ENCODE measurements at regions not wholly inside any gene's neighbourhood (a gene's known extent, or its start where the extent isn't known, plus 50 kb on each side); places are given as distances from the start of the nearest gene placed in this dataset.
"Not testable (repeated sequence)": the region's sequence is repeated elsewhere in the genome, so short reads cannot be mapped to it uniquely, and the experiment has no call there.

DNA sequence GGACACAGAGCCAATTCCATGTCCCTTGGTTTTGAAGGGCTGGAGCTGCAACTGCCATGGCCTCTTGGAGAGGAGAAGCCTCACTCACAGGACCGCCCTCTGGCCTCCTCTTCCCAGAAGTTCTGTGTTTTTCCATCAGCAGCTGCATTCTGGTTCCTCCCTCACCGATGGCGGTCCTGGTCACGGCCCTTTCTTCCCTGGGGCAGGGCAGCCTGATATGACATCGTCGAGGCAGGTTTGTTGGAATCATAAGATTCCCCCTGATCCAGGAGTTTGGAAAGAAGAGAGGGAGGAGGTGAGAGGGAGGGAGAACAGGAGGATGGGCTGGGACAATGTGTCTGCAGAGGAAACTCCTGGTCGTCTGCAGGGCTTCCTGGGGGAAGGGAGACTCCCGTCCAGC lies 82.7 kb upstream of the PDZD8 start:
- no peak for DNase-seq

DNA sequence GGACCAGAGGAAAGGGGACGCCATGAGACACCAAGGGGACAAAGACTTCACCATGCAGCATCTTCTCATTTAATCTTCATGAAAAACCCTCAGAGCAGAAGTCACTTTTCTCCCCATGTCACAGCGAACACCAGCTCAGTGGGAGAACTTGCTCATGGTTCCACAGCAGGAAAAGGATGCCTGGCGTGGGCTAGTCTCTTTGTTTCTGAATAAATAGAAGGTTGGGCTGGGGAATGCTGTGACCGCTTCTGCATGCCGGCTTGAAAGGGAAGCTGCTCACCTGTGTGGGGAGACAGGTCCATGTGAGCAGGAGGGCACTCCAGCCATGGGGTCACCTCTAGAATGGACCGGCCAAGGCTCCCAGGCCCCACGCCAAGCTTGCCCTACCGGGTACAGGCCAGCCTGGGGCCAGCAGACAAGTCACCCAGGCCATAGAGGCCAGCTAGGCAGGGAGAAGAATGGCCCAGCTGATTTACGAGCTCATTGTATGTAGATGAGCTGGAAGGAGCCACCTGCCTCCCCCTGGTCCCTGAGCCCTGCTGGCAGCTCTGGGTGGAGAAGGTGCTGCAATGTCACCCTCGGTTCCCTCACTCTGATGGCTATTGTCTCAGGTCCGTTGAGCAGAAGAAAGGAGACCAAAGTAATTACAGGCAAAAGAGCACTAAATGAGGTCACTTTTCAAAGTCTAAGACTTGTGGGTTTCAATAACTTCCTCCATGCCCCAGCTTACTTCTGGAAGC lies 82.0 kb upstream of the PDZD8 start:
- DNase-seq, result no peak

DNA sequence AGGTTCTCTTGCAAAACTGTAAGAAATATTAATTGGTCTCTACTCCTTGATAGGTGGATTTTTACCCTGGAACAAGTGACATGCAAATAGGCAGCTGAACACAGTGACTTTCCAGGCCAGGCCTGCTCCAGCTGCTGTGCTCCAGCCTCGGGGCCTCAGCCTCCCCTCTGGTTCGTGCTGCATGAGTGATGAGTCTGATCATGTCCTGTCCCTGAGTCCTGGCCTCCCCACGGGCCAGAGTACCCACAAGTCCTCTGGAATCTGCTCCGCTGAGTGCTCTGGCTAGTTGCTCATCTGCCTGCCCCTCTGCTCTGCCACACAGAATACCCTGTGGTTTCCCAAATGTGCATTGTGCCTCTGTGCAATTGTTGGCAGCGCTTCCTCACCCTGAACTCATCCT lies 80.1 kb upstream of the PDZD8 start:
- no peak for DNase-seq

GRCh38 chr10:117454502-117454901 lies 79.3 kb upstream of the PDZD8 start:
- DNase-seq, result no peak

- not testable (repeated sequence) for DNase-seq
Observed at GRCh38 chr10:117453484-117453883, 78.2 kb upstream of the PDZD8 start.

DNA sequence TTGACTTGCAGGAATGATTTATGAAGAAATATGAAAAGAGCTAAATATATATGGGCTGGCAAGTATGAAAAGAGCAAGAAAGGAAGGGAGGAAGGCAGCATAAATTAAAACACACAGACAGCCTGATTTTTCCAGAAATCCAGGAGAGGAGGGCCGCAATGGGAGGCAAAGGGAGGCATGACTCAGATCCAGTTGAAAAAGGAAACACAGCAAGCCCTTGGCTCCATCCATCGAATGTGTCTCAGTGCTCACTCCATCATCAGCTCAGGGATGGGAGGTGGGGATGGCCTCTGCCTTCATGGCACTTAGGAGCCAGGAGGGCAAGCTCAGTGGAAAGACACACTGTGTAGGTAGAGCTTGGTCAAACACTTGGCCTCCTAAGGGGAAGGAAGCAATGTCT lies 75.7 kb upstream of the PDZD8 start:
- DNase-seq, result no peak

- DNase-seq, result no peak
Observed at GRCh38 chr10:117449636-117450035, 74.4 kb upstream of the PDZD8 start.

- DNase-seq, result no peak
Observed at GRCh38 chr10:117448802-117449201, 73.6 kb upstream of the PDZD8 start.

DNA sequence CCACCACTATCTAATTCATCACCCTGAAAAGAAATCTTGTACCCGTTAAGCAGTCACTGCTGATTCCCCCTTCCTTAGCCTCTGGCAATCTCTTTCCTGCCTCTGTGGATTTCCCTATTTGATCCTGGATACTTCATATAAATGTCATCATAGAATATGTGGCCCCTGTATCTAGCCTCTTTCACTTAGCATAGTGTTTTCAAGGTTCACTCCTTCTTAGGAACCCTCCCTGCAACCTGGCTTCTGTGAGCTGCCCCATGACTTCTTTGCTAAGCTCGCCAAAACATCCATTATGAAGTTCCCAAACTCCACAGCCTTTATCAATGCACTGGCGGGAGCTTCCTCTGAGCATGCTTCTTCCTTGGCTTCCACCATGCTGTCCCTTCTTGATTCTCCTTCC lies 70.8 kb upstream of the PDZD8 start:
- DNase-seq, result no peak

- DNase-seq, result no peak
Observed at GRCh38 chr10:117444497-117445040, 69.3 kb upstream of the PDZD8 start.

DNA sequence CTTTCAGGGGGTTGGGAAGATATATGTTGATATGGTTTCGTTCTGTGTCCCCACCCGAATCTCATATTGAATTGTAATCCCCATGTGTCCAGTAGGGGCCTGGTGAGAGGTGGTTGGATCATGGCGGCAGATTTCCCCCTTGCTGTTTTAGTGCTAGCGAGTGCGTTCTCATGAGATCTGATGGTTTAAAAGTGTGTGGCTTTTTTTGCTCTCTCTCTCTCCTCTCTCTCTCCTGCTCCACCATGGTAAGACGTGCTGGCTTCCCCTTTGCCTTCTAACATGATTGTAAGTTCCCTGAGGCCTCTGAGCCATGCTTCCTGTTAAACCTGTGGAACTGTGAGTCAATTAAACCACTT lies 68.4 kb upstream of the PDZD8 start:
- no peak for DNase-seq

- DNase-seq, result peak; percentile 62
Observed at GRCh38 chr10:117442944-117443685, 67.9 kb upstream of the PDZD8 start.

DNA sequence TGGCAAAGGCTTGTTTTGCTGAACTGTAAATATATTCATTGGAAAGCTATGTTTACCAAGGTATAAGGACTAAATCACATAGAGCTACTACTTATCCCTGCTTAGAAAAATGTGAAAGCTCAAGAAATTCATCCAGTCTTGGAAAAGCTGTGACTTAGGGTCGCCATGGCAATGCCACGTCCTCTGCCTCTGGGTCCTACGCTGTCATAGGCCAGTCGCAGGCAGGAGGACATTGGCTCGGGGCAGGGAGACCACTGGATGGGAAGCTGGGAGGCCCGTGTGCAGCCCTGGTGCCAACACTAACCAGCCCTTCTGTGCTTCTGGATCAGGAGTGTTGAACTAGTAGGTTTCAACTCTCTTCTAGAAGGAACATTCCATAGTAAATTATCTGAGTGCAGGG lies 67.3 kb upstream of the PDZD8 start:
- DNase-seq, result no peak

DNA sequence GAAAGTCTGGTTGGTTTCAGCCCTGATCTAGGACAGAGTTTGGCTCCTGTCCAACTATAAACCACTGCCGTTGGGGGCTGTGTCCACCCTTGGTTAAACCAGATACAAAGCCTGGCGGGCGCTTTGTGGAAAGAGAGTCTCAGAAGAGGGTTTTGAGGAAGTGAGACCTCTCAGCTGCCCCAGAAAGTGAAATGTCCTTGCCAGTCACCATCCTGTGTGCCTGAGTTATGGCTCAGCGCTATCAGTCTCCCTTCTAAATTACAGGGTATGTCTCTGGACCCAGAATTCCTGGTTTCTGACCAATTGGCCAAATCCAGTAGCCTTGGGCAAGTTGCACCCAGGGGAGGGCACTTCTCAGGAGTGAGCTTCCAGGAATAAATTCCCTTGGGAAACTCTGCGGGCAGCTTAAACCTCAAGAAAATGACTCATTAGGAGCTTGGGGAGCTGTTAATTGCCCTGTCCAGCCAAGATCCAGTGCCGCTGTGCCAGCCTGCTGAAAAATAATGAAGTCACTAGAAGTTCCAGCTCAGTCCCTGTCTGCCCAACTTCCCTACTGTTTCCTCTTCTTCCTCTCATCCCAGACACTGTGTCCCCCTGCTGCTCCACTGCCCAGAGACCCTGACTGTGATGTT lies 66.7 kb upstream of the PDZD8 start:
- DNase-seq, result no peak

GRCh38 chr10:117441361-117441760 lies 66.1 kb upstream of the PDZD8 start:
- DNase-seq, result no peak

- no peak for DNase-seq
Observed at GRCh38 chr10:117439243-117439912, 64.1 kb upstream of the PDZD8 start.

GRCh38 chr10:117432866-117433265 lies 57.6 kb upstream of the PDZD8 start:
- DNase-seq, result no peak

DNA sequence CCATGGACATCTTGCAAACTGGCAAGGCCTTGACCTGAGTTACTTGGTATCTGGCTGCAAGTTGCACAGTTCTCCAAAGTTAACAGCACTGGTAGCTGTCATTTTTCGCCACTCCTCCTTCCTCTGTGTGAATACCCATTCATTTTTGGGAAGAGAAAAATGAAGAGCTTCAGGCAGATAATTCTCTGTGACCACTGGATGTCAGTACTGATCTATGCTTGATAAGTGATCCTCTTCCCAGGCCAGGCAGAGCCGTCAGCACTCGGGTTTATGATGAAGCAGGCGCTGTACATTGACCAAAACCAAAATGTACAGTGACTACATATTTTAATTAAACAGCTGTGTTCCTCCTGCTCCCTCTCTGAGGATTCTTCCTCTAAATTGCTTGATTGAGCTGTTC lies 55.9 kb upstream of the PDZD8 start:
- DNase-seq, result peak; percentile 58

DNA sequence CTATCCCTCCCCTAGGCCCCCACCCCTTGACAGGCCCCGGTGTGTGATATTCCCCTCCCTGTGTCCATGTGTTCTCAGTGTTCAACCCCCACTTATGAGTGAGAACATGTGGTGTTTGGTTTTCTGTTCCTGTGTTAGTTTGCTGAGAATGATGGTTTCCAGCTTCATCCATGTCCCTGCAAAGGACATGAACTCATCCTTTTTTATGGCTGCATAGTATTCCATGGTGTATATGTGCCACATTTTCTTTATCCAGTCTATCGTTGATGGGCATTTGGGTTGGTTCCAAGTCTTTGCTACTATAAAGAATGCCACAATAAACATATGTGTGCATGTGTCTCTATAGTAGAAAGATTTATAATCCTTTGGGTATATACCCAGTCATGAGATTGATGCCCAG lies 55.3 kb upstream of the PDZD8 start:
- DNase-seq, result not testable (repeated sequence)

DNA sequence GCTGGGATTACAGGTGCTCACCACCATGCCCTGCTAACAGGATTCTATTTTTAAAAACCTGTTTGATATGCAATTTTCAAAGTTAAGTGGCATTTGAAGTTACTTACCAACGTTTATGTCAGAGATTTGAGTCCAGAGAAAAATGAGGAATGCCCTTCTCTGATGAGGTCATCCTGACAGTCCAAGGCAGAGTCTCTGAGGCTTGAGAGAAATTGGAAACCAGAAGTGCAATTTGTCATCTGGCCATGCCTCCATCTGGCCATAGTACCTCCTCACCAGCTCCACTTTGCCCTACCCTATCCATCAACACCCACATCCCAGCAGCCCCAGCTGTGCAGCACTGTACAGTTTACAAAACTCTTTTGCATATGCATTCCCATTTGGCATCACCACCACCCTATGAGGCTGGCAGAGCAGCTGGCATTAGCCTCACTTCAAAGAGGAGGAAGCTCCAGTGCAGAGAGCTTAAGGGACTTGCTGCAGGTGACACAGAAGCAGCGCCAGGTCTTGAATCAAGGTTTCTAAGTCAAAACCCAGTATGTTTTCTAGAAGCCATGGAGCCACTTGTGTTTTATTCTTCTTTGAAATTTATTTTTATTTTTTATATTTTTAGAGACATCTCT lies 54.5 kb upstream of the PDZD8 start:
- no peak for DNase-seq

DNA sequence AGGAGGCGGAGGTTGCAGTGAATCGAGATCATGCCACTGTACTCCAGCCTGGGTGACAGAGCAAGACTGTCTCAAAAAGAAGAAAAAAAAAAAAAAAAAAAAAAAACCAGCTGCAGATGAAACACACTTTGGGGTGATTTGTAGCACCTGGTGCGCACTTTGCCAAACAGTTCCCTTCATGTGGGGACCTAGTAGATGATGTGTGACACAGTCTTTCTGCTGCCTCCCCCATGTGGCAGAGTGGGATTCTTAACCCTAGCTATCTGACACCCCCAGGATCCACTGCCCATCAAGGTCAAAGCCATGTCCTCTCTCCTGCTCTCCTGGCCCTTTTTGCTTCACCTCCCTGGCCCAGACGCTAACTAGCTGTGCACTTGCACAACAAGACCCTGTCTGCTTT lies 52.1 kb upstream of the PDZD8 start:
- DNase-seq, result no peak

GRCh38 chr10:117425974-117426566 lies 50.8 kb upstream of the PDZD8 start:
- DNase-seq, result no peak
